ENCODE measurements at regions not wholly inside any gene's neighbourhood (a gene's known extent, or its start where the extent isn't known, plus 50 kb on each side); places are given as distances from the start of the nearest gene placed in this dataset.

DNA sequence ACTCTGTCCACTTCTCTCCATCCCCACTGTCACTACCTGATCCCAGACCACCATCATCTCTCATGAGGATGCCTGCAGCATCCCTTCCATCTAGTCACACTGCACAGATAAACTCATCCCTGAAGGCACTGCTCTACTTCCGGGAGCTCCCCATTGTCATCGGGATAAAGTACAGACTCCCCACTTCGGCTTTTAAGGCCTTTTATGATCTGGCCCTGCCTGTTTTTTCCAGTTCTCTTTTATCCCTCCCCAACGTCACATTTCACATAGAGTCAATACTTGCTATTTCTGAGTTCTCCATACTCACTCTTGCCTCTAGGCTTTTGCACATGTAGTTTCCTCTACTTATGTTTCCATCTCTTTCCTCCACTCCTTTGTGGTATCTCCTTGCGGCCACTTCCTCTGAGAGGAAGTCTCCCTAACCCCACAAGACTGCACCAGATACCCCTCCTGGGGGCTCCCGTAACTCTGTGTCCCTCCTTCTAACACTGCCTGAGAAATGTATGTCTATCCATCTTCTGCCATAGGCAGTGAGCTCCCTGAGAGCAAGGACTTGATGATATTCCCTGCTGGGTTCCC is 66.9 kb downstream of the COPRS start:
- H3K4me3 ChIP-seq (ENCODE audit: low read length): no peak overlapping the region
- H3K27ac ChIP-seq (ENCODE audit: low read length): no peak overlapping the region
- H3K9ac ChIP-seq (ENCODE audit: low read length): no peak overlapping the region
- no peaks in the 10 kb centered on the region for H3K27me3 ChIP-seq (replicated peaks; ENCODE audit: insufficient read depth, low read length)
- H3K9me3 ChIP-seq (replicated peaks; ENCODE audit: insufficient read depth, low read length): no peaks in the 10 kb centered on the region
- H3K36me3 ChIP-seq (replicated peaks; ENCODE audit: insufficient read depth, low read length): no peaks in the 10 kb centered on the region
- no peak for DNase-seq
- H3K79me2 ChIP-seq (ENCODE audit: low read length): no peaks in the 10 kb centered on the region
- no peaks in the 10 kb centered on the region for H4K20me1 ChIP-seq (ENCODE audit: insufficient read depth, low read length)
- H2AFZ ChIP-seq (ENCODE audit: low read length): no peak overlapping the region
- no peak overlapping the region for H3K4me2 ChIP-seq (ENCODE audit: low read depth, low read length)
- no peaks in the 10 kb centered on the region for H3K4me1 ChIP-seq (ENCODE audit: low read length)
- H3K9me2 ChIP-seq (replicated peaks; ENCODE audit: insufficient read depth, low read length): no peaks in the 10 kb centered on the region
- no peak for TF ChIP-seq EZH2 (optimal IDR thresholded peaks at IDR 0.05; ENCODE audit: low read depth, low read length)
- TF ChIP-seq EZH2phosphoT487 (IDR thresholded peaks at IDR 0.05; ENCODE audit: low read length): no peak
- TF ChIP-seq, protein P1, sequence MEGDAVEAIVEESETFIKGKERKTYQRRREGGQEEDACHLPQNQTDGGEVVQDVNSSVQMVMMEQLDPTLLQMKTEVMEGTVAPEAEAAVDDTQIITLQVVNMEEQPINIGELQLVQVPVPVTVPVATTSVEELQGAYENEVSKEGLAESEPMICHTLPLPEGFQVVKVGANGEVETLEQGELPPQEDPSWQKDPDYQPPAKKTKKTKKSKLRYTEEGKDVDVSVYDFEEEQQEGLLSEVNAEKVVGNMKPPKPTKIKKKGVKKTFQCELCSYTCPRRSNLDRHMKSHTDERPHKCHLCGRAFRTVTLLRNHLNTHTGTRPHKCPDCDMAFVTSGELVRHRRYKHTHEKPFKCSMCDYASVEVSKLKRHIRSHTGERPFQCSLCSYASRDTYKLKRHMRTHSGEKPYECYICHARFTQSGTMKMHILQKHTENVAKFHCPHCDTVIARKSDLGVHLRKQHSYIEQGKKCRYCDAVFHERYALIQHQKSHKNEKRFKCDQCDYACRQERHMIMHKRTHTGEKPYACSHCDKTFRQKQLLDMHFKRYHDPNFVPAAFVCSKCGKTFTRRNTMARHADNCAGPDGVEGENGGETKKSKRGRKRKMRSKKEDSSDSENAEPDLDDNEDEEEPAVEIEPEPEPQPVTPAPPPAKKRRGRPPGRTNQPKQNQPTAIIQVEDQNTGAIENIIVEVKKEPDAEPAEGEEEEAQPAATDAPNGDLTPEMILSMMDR (IDR thresholded peaks at IDR 0.05; ENCODE audit: low read length): no peak
- H3F3A ChIP-seq (ENCODE audit: insufficient read depth, low read length): no peaks in the 10 kb centered on the region

- Histone ChIP-seq H2AFZ (ENCODE audit: low read length) (no peak overlapping the region), H3K79me2 (ENCODE audit: low read length) (no peaks in the 10 kb centered on the region), H3K9me2 (replicated peaks; ENCODE audit: insufficient read depth, low read length) (no peaks in the 10 kb centered on the region), H3K9me3 (replicated peaks; ENCODE audit: insufficient read depth, low read length) (no peaks in the 10 kb centered on the region), H3K27ac (ENCODE audit: low read length) (no peak overlapping the region), H3K9ac (ENCODE audit: low read length) (no peak overlapping the region), H3K4me2 (ENCODE audit: low read depth, low read length) (no peak overlapping the region), H3K4me1 (ENCODE audit: low read length) (no peaks in the 10 kb centered on the region), H3F3A (ENCODE audit: insufficient read depth, low read length) (no peaks in the 10 kb centered on the region), H3K36me3 (replicated peaks; ENCODE audit: insufficient read depth, low read length) (no peaks in the 10 kb centered on the region), H4K20me1 (ENCODE audit: insufficient read depth, low read length) (no peaks in the 10 kb centered on the region), H3K27me3 (replicated peaks; ENCODE audit: insufficient read depth, low read length) (no peaks in the 10 kb centered on the region), H3K4me3 (ENCODE audit: low read length) (no peak overlapping the region)
- TF ChIP-seq, protein P1 (IDR thresholded peaks at IDR 0.05; ENCODE audit: low read length): no peak
- TF ChIP-seq EZH2phosphoT487 (IDR thresholded peaks at IDR 0.05; ENCODE audit: low read length) (no peak), EZH2 (optimal IDR thresholded peaks at IDR 0.05; ENCODE audit: low read depth, low read length) (no peak)
- no peak for DNase-seq
Measured at GRCh38 chr17:31789707-31790505, 69.1 kb downstream of the COPRS start.

- H3K4me3 ChIP-seq (ENCODE audit: low read length): no peak overlapping the region
- TF ChIP-seq EZH2 (optimal IDR thresholded peaks at IDR 0.05; ENCODE audit: low read depth, low read length) (no peak), EZH2phosphoT487 (IDR thresholded peaks at IDR 0.05; ENCODE audit: low read length) (no peak)
- TF ChIP-seq, protein P1 (IDR thresholded peaks at IDR 0.05; ENCODE audit: low read length): no peak
Measured at GRCh38 chr17:31788956-31789355, 70.1 kb downstream of the COPRS start.

More at GRCh38 chr17:31788956-31789355, 70.1 kb downstream of the COPRS start:
- DNase-seq: no peak
- Histone ChIP-seq H3K36me3 (replicated peaks; ENCODE audit: insufficient read depth, low read length) (no peaks in the 10 kb centered on the region), H3K27ac (ENCODE audit: low read length) (no peak overlapping the region), H3K9me3 (replicated peaks; ENCODE audit: insufficient read depth, low read length) (no peaks in the 10 kb centered on the region), H3K9ac (ENCODE audit: low read length) (no peak overlapping the region), H2AFZ (ENCODE audit: low read length) (no peak overlapping the region), H3K4me2 (ENCODE audit: low read depth, low read length) (no peak overlapping the region), H3K9me2 (replicated peaks; ENCODE audit: insufficient read depth, low read length) (no peaks in the 10 kb centered on the region), H3K4me1 (ENCODE audit: low read length) (no peaks in the 10 kb centered on the region), H3K79me2 (ENCODE audit: low read length) (no peaks in the 10 kb centered on the region), H3F3A (ENCODE audit: insufficient read depth, low read length) (no peaks in the 10 kb centered on the region), H4K20me1 (ENCODE audit: insufficient read depth, low read length) (no peaks in the 10 kb centered on the region), H3K27me3 (replicated peaks; ENCODE audit: insufficient read depth, low read length) (no peaks in the 10 kb centered on the region)
